ENCODE measurements at regions not wholly inside any gene's neighbourhood (a gene's known extent, or its start where the extent isn't known, plus 50 kb on each side); places are given as distances from the start of the nearest gene placed in this dataset.
"Not testable (repeated sequence)": the region's sequence is repeated elsewhere in the genome, so short reads cannot be mapped to it uniquely, and the experiment has no call there.

DNA sequence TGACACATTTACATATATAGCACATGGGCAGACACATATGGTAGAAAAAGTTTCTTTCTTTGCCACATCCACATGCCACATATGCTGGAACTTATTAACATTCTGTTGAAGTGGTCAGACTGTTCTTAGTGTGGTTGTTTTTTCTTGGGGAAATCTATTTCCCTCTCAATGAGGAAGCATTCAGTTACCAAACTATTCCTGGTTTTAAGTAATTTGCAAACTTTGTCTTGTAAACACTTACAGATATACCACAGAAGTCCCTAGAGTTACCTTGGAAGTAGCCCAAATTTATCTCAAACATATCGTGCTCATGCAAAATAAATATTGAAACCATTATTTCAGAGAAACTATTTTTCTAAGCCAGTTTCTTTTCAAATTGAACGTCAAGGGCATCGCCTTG lies 625.5 kb upstream of the INTU start:
- TF ChIP-seq EP300 (IDR thresholded peaks at IDR 0.05) = no peak
- TF ChIP-seq, protein P1, sequence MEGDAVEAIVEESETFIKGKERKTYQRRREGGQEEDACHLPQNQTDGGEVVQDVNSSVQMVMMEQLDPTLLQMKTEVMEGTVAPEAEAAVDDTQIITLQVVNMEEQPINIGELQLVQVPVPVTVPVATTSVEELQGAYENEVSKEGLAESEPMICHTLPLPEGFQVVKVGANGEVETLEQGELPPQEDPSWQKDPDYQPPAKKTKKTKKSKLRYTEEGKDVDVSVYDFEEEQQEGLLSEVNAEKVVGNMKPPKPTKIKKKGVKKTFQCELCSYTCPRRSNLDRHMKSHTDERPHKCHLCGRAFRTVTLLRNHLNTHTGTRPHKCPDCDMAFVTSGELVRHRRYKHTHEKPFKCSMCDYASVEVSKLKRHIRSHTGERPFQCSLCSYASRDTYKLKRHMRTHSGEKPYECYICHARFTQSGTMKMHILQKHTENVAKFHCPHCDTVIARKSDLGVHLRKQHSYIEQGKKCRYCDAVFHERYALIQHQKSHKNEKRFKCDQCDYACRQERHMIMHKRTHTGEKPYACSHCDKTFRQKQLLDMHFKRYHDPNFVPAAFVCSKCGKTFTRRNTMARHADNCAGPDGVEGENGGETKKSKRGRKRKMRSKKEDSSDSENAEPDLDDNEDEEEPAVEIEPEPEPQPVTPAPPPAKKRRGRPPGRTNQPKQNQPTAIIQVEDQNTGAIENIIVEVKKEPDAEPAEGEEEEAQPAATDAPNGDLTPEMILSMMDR (IDR thresholded peaks at IDR 0.05) = no peak
- no peak for TF ChIP-seq POLR2AphosphoS5 (IDR thresholded peaks at IDR 0.05)
- no peak for TF ChIP-seq POLR2A (IDR thresholded peaks at IDR 0.05)
- Histone ChIP-seq H3K36me3 (no peaks in the 10 kb centered on the region), H3K4me3 (no peak overlapping the region), H3K27ac (no peak overlapping the region), H3K4me1 (no peaks in the 10 kb centered on the region), H3K9me3 (no peaks in the 10 kb centered on the region), H3K27me3 (no peaks in the 10 kb centered on the region)
- WGBS, 2 donors = 82% methylated on average over 3 of the region's 3 CpGs
- intact Hi-C loops (cut with DNase I) = no loop called here
- DNase-seq = no peak

DNA sequence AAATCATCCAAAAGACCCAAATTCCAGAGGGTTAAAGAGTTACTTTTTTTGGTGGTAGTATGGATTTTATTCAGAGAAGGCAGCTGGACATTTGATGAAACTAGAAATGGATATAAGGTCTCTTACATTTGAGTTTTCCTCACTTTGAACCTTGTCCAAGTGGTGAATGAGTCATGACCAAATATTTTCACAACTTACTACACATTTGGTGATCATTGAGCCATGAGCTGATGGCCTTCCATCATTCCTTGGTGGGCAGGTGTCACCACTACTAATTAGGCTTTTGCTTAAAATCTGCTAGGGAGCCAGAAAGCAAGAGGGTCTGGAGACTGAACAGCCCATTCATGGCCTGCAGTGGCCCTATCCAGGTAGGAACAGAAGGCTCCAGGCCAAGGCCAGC lies 620.2 kb upstream of the INTU start:
- no peaks in the 10 kb centered on the region for H3K9me3 ChIP-seq
- no peaks in the 10 kb centered on the region for H3K36me3 ChIP-seq
- no peak for TF ChIP-seq POLR2AphosphoS5 (IDR thresholded peaks at IDR 0.05)
- no peak for TF ChIP-seq EP300 (IDR thresholded peaks at IDR 0.05)
- TF ChIP-seq, protein P1 (IDR thresholded peaks at IDR 0.05) = no peak
- TF ChIP-seq POLR2A (IDR thresholded peaks at IDR 0.05) = no peak
- H3K4me1 ChIP-seq = peaks cover 0 to 11% (median 5%) of the 10 kb centered on the region in 4 donors
- no peak for DNase-seq
- H3K4me3 ChIP-seq = no peak overlapping the region
- intact Hi-C loops (cut with DNase I) = no loop called here
- H3K27me3 ChIP-seq = no peaks in the 10 kb centered on the region
- no peak overlapping the region for H3K27ac ChIP-seq

DNA sequence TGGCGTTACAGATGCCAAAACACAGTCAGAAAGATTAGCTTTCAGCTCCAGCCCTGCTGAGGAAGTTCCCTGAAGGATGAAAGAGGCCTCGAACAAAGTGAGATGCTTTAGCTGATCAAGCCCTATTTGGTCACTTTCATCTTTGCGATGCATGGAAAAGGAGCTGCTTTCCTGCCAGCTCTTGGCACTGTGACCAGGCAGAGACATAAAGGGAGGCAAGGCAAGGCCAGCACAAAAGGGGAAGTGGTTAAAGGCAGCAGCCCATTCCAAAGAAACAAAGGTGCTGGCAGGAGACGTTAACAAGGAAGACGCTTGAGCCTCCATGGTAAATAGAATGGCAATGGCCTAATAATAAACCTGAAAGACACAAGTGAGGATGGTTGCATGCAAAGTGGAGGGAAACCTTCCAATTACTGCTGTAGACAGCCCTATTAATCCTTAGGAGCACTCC lies 617.1 kb upstream of the INTU start:
- Histone ChIP-seq H3K27ac (peak overlapping the region in 2 of 4 donors; percentile 15 to 30), H3K36me3 (no peaks in the 10 kb centered on the region), H3K4me1 (peaks cover 0 to 11% (median 5%) of the 10 kb centered on the region in 4 donors), H3K27me3 (no peaks in the 10 kb centered on the region), H3K4me3 (no peak overlapping the region), H3K9me3 (no peaks in the 10 kb centered on the region)
- intact Hi-C loops (cut with DNase I) = no loop called here
- TF ChIP-seq, protein P1 (IDR thresholded peaks at IDR 0.05) = no peak
- TF ChIP-seq EP300 (IDR thresholded peaks at IDR 0.05) (no peak), POLR2A (IDR thresholded peaks at IDR 0.05) (no peak), POLR2AphosphoS5 (IDR thresholded peaks at IDR 0.05) (no peak)
- WGBS, 2 donors = 51 to 58% methylated on average over 5 of the region's 5 CpGs
- no peak for DNase-seq

DNA sequence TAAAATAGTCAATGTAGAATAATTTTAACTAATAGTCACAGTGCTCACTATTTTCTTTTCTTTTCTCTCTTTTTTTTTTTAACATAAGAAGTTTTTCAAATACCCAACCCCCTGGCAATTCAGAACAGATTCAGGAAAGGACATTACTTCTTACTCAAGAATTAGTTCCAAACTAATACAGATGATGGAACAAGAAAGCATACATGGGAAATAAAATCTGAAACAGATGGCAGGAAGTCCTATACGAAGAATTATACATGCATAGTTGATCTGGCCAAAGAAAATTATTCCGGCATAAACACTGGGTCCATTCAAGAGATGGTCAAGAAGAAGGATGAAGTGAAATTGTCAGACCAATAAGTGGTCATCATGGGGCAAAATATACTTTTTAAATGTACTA lies 614.4 kb upstream of the INTU start:
- Histone ChIP-seq H3K27me3 (no peaks in the 10 kb centered on the region), H3K9me3 (no peaks in the 10 kb centered on the region), H3K36me3 (no peaks in the 10 kb centered on the region), H3K4me1 (peaks cover 0 to 11% (median 5%) of the 10 kb centered on the region in 4 donors), H3K27ac (no peak overlapping the region), H3K4me3 (no peak overlapping the region)
- TF ChIP-seq POLR2A (IDR thresholded peaks at IDR 0.05) (no peak), POLR2AphosphoS5 (IDR thresholded peaks at IDR 0.05) (no peak), EP300 (IDR thresholded peaks at IDR 0.05) (no peak)
- TF ChIP-seq, protein P1 (IDR thresholded peaks at IDR 0.05) = no peak
- WGBS, 2 donors = 87% methylated on average over 2 of the region's 2 CpGs
- no peak for DNase-seq
- intact Hi-C loops (cut with DNase I) = no loop called here

DNA sequence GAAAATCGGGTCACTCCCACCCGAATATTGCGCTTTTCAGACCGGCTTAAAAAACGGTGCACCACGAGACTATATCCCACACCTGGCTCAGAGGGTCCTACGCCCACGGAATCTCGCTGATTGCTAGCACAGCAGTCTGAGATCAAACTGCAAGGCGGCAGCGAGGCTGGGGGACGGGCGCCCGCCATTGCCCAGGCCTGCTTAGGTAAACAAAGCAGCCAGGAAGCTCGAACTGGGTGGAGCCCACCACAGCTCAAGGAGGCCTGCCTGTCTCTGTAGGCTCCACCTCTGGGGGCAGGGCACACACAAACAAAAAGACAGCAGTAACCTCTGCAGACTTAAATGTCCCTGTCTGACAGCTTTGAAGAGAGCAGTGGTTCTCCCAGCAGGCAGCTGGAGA lies 611.9 kb upstream of the INTU start:
- WGBS, 2 donors = 80% methylated on average over 12 to 15 of the region's 15 CpGs
- DNase-seq; H3K36me3 ChIP-seq; H3K4me1 ChIP-seq; H3K27me3 ChIP-seq; H3K4me3 ChIP-seq; H3K9me3 ChIP-seq; H3K27ac ChIP-seq; intact Hi-C loops (cut with DNase I): not testable (repeated sequence)
